ENCODE measurements at regions not wholly inside any gene's neighbourhood (a gene's known extent, or its start where the extent isn't known, plus 50 kb on each side); places are given as distances from the start of the nearest gene placed in this dataset.

- H3K27me3 ChIP-seq (ENCODE audit: low read depth), result no peaks in the 10 kb centered on the region
- no peak overlapping the region for H3K4me3 ChIP-seq
- no peaks in the 10 kb centered on the region for H3K36me3 ChIP-seq (replicated peaks)
- in situ Hi-C loops (cut with MboI; ENCODE audit: low sequenced_read_pairs), result no loop called here
- H3K4me1 ChIP-seq, result peaks cover 5% of the 10 kb centered on the region
- no peaks in the 10 kb centered on the region for H3K9me3 ChIP-seq
- no peak for DNase-seq (ENCODE audit: low spot score in 2 of 2)
Observed at GRCh38 chr14:34199585-34199984, 248.7 kb upstream of the EGLN3 start.

- peaks cover 5% of the 10 kb centered on the region for H3K4me1 ChIP-seq
- no peaks in the 10 kb centered on the region for H3K36me3 ChIP-seq (replicated peaks)
- no peak for DNase-seq (ENCODE audit: low spot score in 2 of 2)
- H3K27me3 ChIP-seq (ENCODE audit: low read depth), result no peaks in the 10 kb centered on the region
- no peaks in the 10 kb centered on the region for H3K9me3 ChIP-seq
- in situ Hi-C loops (cut with MboI; ENCODE audit: low sequenced_read_pairs), result no loop called here
- H3K4me3 ChIP-seq, result no peak overlapping the region
Observed at GRCh38 chr14:34198096-34198495, 247.2 kb upstream of the EGLN3 start.

GRCh38 chr14:34195964-34196363 lies 245.1 kb upstream of the EGLN3 start:
- Histone ChIP-seq H3K4me1 (peaks cover 1% of the 10 kb centered on the region), H3K9me3 (no peaks in the 10 kb centered on the region; the same call in 1 of the 2 replicates), H3K4me3 (no peak overlapping the region), H3K27me3 (ENCODE audit: low read depth) (no peaks in the 10 kb centered on the region), H3K36me3 (replicated peaks) (no peaks in the 10 kb centered on the region)
- in situ Hi-C loops (cut with MboI; ENCODE audit: low sequenced_read_pairs), result no loop called here
- no peak for DNase-seq (ENCODE audit: low spot score in 2 of 2)

- no peak for DNase-seq (ENCODE audit: low spot score in 2 of 2)
- Histone ChIP-seq H3K4me3 (no peak overlapping the region), H3K27me3 (ENCODE audit: low read depth) (no peaks in the 10 kb centered on the region), H3K36me3 (replicated peaks) (no peaks in the 10 kb centered on the region), H3K9me3 (no peaks in the 10 kb centered on the region; the same call in 1 of the 2 replicates), H3K4me1 (no peaks in the 10 kb centered on the region)
- in situ Hi-C loops (cut with MboI; ENCODE audit: low sequenced_read_pairs), result no loop called here
Observed at GRCh38 chr14:34190717-34191116, 239.8 kb upstream of the EGLN3 start.

GRCh38 chr14:34189866-34190265 lies 239.0 kb upstream of the EGLN3 start:
- Histone ChIP-seq H3K4me1 (no peaks in the 10 kb centered on the region), H3K36me3 (replicated peaks) (no peaks in the 10 kb centered on the region), H3K9me3 (no peaks in the 10 kb centered on the region; the same call in 1 of the 2 replicates), H3K4me3 (no peak overlapping the region), H3K27me3 (ENCODE audit: low read depth) (no peaks in the 10 kb centered on the region)
- in situ Hi-C loops (cut with MboI; ENCODE audit: low sequenced_read_pairs), result no loop called here
- no peak for DNase-seq (ENCODE audit: low spot score in 2 of 2)

GRCh38 chr14:34187519-34188044 lies 236.7 kb upstream of the EGLN3 start:
- in situ Hi-C loops (cut with MboI; ENCODE audit: low sequenced_read_pairs), result no loop called here
- H3K4me1 ChIP-seq, result no peaks in the 10 kb centered on the region
- DNase-seq (ENCODE audit: low spot score in 2 of 2), result no peak
- no peaks in the 10 kb centered on the region; the same call in 1 of the 2 replicates for H3K9me3 ChIP-seq
- no peak overlapping the region for H3K4me3 ChIP-seq
- no peaks in the 10 kb centered on the region for H3K27me3 ChIP-seq (ENCODE audit: low read depth)
- H3K36me3 ChIP-seq (replicated peaks), result no peaks in the 10 kb centered on the region

- Histone ChIP-seq H3K27me3 (ENCODE audit: low read depth) (no peaks in the 10 kb centered on the region), H3K4me3 (no peak overlapping the region), H3K9me3 (no peaks in the 10 kb centered on the region; the same call in 1 of the 2 replicates), H3K4me1 (no peaks in the 10 kb centered on the region), H3K36me3 (replicated peaks) (no peaks in the 10 kb centered on the region)
- DNase-seq (ENCODE audit: low spot score in 2 of 2), result no peak
- in situ Hi-C loops (cut with MboI; ENCODE audit: low sequenced_read_pairs), result no loop called here
Observed at GRCh38 chr14:34187061-34187460, 236.2 kb upstream of the EGLN3 start.

- peaks cover 19% of the 10 kb centered on the region for H3K4me1 ChIP-seq
- H3K36me3 ChIP-seq (replicated peaks), result no peaks in the 10 kb centered on the region
- H3K9me3 ChIP-seq, result no peaks in the 10 kb centered on the region
- H3K4me3 ChIP-seq, result no peak overlapping the region
- H3K27me3 ChIP-seq (ENCODE audit: low read depth), result no peaks in the 10 kb centered on the region
- in situ Hi-C loops (cut with MboI; ENCODE audit: low sequenced_read_pairs), result no loop called here
- DNase-seq (ENCODE audit: low spot score in 2 of 2), result no peak
Observed at GRCh38 chr14:34184126-34184525, 233.3 kb upstream of the EGLN3 start.

GRCh38 chr14:34183478-34183877 lies 232.6 kb upstream of the EGLN3 start:
- Histone ChIP-seq H3K4me3 (no peak overlapping the region), H3K36me3 (replicated peaks) (no peaks in the 10 kb centered on the region), H3K9me3 (no peaks in the 10 kb centered on the region), H3K4me1 (peaks cover 19% of the 10 kb centered on the region), H3K27me3 (ENCODE audit: low read depth) (no peaks in the 10 kb centered on the region)
- no peak for DNase-seq (ENCODE audit: low spot score in 2 of 2)
- in situ Hi-C loops (cut with MboI; ENCODE audit: low sequenced_read_pairs), result no loop called here

- Histone ChIP-seq H3K27me3 (ENCODE audit: low read depth) (no peaks in the 10 kb centered on the region), H3K9me3 (no peaks in the 10 kb centered on the region), H3K4me1 (peaks cover 19% of the 10 kb centered on the region), H3K4me3 (no peak overlapping the region), H3K36me3 (replicated peaks) (no peaks in the 10 kb centered on the region)
- in situ Hi-C loops (cut with MboI; ENCODE audit: low sequenced_read_pairs), result no loop called here
- no peak for DNase-seq (ENCODE audit: low spot score in 2 of 2)
Observed at GRCh38 chr14:34181338-34181737, 230.5 kb upstream of the EGLN3 start.

GRCh38 chr14:34180869-34181268 lies 230.0 kb upstream of the EGLN3 start:
- no peak for DNase-seq (ENCODE audit: low spot score in 2 of 2)
- Histone ChIP-seq H3K9me3 (no peaks in the 10 kb centered on the region), H3K4me1 (peaks cover 19% of the 10 kb centered on the region), H3K36me3 (replicated peaks) (no peaks in the 10 kb centered on the region), H3K4me3 (no peak overlapping the region), H3K27me3 (ENCODE audit: low read depth) (no peaks in the 10 kb centered on the region)
- in situ Hi-C loops (cut with MboI; ENCODE audit: low sequenced_read_pairs), result no loop called here

- no peak overlapping the region for H3K4me3 ChIP-seq
- no peaks in the 10 kb centered on the region for H3K9me3 ChIP-seq
- in situ Hi-C loops (cut with MboI; ENCODE audit: low sequenced_read_pairs), result no loop called here
- H3K27me3 ChIP-seq (ENCODE audit: low read depth), result no peaks in the 10 kb centered on the region
- H3K36me3 ChIP-seq (replicated peaks), result no peaks in the 10 kb centered on the region
- no peak for DNase-seq (ENCODE audit: low spot score in 2 of 2)
- H3K4me1 ChIP-seq, result peaks cover 19% of the 10 kb centered on the region
Observed at GRCh38 chr14:34180434-34180833, 229.6 kb upstream of the EGLN3 start.

- H3K27me3 ChIP-seq (ENCODE audit: low read depth), result no peaks in the 10 kb centered on the region
- in situ Hi-C loops (cut with MboI; ENCODE audit: low sequenced_read_pairs), result no loop called here
- no peaks in the 10 kb centered on the region for H3K9me3 ChIP-seq
- H3K36me3 ChIP-seq (replicated peaks), result no peaks in the 10 kb centered on the region
- peaks cover 19% of the 10 kb centered on the region for H3K4me1 ChIP-seq
- no peak overlapping the region for H3K4me3 ChIP-seq
- peak; percentile 15 to 49 for DNase-seq (ENCODE audit: low spot score in 2 of 2)
Observed at GRCh38 chr14:34179727-34180126, 228.9 kb upstream of the EGLN3 start.

GRCh38 chr14:34177466-34177865 lies 226.6 kb upstream of the EGLN3 start:
- H3K27me3 ChIP-seq (ENCODE audit: low read depth), result no peaks in the 10 kb centered on the region
- no peaks in the 10 kb centered on the region for H3K36me3 ChIP-seq (replicated peaks)
- no peak overlapping the region for H3K4me3 ChIP-seq
- in situ Hi-C loops (cut with MboI; ENCODE audit: low sequenced_read_pairs), result no loop called here
- no peaks in the 10 kb centered on the region for H3K9me3 ChIP-seq
- no peak for DNase-seq (ENCODE audit: low spot score in 2 of 2)
- H3K4me1 ChIP-seq, result peaks cover 19% of the 10 kb centered on the region

- in situ Hi-C loops (cut with MboI; ENCODE audit: low sequenced_read_pairs), result no loop called here
- Histone ChIP-seq H3K4me1 (peaks cover 12% of the 10 kb centered on the region), H3K9me3 (no peaks in the 10 kb centered on the region), H3K4me3 (no peak overlapping the region), H3K27me3 (ENCODE audit: low read depth) (no peaks in the 10 kb centered on the region), H3K36me3 (replicated peaks) (no peaks in the 10 kb centered on the region)
- DNase-seq (ENCODE audit: low spot score in 2 of 2), result no peak
Observed at GRCh38 chr14:34175574-34175973, 224.7 kb upstream of the EGLN3 start.

All from HAP-1 (cell line).